Stimulated activated CD8-positive, alpha-beta memory T cell treated with anti-CD3 and anti-CD28 coated beads, Interleukin-15, amount 100 ng/mL, for 4 hours (primary cell): ENCODE measurements at regions not wholly inside any gene's neighbourhood (a gene's known extent, or its start where the extent isn't known, plus 50 kb on each side); places are given as distances from the start of the nearest gene placed in this dataset.

Experiments
- DNase-seq, 2 donors: peaks; one replicate each; pipeline ENCODE4 v3.0.0-alpha.2; 2020; ENCODE audit warnings: low read depth in 2 of 2

DNA sequence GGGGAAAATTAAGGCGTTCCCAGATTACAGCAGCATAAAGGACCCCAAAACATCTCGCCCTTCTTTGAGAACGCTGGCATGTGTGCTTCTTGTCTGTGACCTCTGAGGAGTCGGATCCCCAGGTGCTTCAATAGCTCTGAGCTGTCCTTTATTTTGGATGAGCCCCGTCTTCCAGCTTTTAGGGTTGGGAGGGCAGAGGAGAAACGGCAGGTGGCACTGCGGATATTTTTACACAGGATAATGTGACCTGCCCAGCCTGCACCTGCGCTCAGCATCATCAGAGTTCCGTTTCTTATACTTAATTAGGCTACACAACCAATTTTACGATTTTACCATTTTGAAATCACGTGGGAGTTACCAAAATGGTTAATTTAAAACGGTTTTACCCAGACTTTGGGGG is 147.7 kb upstream of the RPS6KA2 start:
- no peak for DNase-seq

GRCh38 chr6:166774292-166774691 is 147.2 kb upstream of the RPS6KA2 start:
- no peak for DNase-seq

DNA sequence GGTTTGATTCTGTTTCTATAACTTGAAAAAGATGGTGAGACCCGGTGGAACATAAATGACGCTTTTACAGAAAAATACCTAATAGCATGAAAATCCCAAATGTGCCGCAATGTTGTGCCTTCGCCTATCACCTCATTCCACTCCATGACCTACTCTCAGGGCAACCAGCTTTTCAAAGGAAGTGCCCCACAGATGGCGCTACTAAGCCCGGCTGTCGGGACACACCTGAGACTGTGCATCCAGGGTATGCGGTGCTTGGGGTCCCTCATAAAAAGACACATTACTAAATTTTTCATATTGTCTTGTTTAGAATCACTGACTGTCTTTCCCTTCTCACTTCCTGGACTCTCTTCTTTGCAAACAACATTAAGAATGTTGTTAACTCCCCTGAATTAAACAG is 145.5 kb upstream of the RPS6KA2 start:
- no peak for DNase-seq

DNA sequence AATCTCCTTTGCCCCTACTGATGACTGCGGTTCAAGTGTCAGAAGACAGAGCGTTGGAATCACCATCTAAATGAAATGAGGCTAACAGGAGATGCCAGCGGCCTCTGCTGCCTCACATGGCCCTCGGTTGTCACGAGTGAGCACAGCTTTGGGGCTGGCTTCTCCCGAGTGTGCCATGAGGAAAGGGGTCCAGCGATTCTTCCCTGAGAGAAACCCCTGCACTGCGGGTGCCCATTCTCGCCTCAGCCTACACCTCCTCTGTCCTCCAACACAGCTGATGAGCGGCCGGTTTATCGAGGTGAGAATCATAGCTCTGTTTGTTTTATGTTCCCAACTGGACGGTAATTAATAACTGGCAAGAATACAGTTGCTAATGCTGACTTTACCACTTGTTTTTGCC is 144.7 kb upstream of the RPS6KA2 start:
- no peak for DNase-seq

DNA sequence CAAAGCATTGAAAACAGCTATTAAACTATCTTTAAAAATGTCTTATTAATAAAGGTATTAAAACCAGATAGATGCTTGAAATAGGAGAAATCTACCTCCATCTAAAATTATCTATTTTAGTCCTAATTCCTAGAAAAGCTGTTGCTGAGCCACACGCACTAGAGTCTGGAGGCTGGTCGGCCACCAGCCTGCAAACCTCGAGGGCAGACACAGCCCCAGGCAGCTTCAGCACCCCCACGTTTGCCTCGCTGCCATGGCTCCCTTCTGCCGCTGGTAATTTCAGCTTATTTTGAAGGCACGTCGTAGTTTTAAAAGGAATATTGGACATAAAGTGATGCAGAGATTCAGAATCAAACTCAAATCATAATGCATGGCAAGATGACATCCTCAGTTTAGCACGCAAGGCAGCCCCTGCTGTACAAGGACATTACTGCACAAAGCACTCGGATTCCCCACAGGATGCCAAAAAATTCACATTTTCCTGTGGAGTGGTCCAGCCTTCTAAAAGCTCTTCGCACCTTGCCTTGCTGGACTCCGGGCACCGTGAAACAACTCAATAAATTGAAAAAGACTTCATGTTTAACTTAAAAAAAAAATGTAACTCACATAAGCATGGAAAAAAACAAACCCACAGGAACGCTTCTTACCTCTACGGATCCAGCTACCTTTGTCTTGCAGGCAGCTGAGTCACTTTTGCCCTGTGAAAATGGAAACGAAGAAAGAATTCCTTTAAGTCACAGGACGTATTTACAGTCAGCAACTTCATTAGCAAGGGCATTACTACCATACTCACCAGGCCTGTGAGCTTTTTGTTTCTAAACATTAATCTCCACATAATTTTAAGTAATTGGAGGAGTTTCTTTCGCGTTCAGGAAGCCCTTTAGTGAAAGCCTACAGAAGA is 143.4 kb upstream of the RPS6KA2 start:
- DNase-seq, result no peak

- no peak for DNase-seq
Measured at GRCh38 chr6:166769648-166770047, 142.6 kb upstream of the RPS6KA2 start.

DNA sequence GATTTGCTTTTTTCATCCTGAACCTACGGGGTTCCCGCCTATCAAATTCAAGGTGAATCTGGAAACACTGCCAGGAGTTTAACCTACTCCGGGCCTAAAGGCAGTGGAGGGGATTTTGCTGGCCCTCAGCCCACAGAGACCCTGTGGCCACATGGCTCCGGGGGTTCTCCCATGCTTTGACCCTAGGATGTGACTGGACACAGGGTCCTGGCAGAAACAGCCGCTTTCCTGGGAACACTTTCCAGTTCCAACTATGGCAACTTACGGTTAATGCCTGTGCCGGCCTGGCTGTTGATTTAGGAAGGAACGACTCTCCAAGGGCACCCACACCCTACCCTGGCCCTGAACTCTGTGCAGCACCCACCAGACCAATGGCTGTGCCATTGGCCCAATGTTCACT is 141.7 kb upstream of the RPS6KA2 start:
- DNase-seq, result no peak

DNA sequence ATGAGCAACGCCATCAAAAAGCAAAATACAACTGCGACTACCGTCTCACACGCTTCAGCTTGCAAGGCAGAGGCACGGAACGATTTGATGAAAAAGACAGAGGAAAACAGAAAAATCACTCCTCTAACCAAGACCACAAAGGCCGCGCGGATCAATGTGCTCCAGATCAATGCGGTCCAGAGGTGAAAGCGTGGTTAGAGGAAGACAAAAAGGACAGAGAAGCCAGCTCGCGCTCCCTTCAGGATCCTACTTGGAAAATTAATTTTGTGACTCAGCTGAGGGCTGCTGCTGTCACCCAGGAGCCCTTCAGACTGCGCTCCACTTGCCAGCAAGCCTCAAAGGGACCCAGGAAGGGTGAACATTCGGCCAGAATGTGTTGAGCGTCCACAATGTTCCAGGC is 140.2 kb upstream of the RPS6KA2 start:
- no peak for DNase-seq

GRCh38 chr6:166766769-166767168 is 139.7 kb upstream of the RPS6KA2 start:
- no peak for DNase-seq

DNA sequence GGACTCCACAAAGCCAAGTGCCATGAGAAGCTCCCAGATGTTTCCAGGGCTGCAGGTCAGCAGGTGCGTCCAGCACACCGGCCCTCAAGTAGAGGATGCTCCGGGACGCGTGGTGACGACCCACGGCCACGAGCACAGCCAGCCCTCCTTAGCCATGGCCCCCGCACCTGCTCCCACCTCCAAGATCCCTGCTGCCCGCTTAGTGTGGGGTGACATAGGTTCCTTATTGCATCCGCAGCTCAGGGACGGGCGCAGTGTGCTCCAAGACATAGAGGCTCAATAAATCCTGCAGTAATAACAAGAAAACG is 138.1 kb upstream of the RPS6KA2 start:
- DNase-seq, result no peak

GRCh38 chr6:166764473-166765233 is 137.6 kb upstream of the RPS6KA2 start:
- DNase-seq, result no peak

- no peak for DNase-seq
Measured at GRCh38 chr6:166763606-166764472, 136.8 kb upstream of the RPS6KA2 start.

GRCh38 chr6:166761801-166762200 is 134.8 kb upstream of the RPS6KA2 start:
- DNase-seq, result no peak

- peak in 1 of 2 donors; percentile 59 for DNase-seq
Measured at GRCh38 chr6:166760288-166760687, 133.2 kb upstream of the RPS6KA2 start.

- DNase-seq, result no peak
Measured at GRCh38 chr6:166758136-166758704, 131.2 kb upstream of the RPS6KA2 start.

GRCh38 chr6:166757232-166758135 is 130.4 kb upstream of the RPS6KA2 start:
- no peak for DNase-seq

DNA sequence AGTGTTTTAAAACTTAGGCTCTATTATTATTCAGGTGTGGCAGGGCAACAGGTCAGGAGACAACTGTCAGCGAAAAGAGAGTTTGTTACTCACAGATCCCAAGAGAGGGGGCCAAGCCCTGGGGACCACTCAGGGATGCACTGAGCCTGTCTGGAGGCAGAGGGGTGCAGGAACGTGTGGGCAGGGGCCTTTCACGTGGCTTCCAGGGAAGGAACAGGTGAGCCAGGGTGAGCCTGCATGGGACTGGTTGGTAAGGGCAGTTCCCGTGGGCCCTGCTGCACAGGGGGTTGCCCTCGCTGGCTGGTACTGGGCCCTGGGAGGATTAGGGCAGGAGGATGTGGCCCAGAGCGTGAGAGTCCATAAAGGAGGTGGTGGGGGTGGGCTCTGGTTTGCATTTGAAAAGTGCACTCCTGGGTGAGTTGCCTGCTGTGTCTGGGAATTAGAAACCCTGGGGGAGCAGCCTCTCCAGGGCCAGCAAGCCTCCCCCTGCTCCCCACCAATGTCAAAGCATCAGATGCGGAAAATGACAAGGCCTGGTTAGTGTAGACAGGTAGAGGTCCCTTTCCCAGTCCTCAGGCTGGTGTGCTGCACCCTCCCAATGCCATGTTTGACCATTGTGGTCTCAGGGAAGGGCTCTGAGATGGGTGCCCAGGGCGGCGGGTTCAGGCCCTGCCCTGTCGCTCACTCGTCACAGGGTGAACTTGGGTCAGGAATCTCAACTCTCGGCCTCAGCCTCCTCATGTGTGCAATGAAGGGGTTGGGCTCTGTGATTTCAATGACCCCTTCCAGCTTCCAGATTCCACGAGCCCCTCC is 127.4 kb upstream of the RPS6KA2 start:
- no peak for DNase-seq

DNA sequence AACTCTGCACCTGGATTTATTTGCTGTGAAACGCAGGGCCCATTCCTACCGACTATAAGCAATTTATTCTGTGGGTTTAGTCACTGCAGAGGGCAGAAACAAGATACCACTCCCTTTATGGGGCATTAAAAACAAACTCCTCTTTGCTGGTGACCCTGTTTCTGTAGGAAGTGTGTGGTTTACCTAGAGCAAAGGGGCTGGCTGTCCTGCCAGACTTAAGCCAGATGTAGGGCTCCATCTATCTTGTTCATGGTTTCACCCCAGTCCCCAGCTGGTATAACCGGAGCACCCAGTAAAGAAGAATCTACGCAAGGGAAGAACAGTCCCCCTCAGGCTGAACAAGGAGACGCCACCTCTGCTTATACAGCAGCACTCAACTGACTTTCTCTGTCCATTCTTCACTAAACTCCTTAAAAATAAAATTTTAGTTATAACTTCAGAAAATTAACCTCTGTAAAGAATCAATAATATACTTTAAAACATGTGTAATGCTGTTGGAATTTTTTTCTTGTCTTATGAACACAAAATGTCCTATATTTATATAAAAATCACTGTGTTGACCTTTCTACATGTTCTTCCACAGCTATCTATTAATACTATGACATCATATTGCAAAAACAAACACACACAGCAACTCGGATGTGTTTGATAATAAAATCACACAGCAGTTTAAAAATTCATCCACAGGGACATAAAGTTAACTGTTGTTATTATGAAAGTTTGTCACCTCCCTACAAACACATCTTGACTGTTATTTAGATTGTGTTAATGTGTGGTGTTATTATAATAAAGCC is 126.1 kb upstream of the RPS6KA2 start:
- no peak for DNase-seq

DNA sequence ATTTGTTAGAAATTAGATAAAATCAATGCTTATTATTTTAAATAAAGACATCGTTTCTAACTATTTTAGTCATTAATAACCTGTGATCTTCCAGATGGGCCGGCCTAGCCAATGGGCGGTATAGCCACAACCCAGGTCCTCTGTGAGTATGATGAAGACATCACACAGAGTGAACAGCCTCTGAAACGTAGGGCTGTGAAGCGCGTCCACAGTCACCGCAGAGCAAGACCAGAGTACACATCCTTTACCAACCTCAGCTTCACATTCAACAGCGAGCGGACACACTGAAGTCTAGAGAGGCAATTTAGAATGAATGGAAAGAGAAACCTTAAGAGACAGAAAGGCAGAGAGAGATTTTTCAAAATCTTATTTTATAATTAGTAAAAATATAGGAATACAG is 125.0 kb upstream of the RPS6KA2 start:
- DNase-seq, result no peak
